ENCODE measurements at regions not wholly inside any gene's neighbourhood (a gene's known extent, or its start where the extent isn't known, plus 50 kb on each side); places are given as distances from the start of the nearest gene placed in this dataset.

- TF ChIP-seq CTCF (IDR thresholded peaks at IDR 0.05 in 8 of 11, conservative IDR thresholded peaks at IDR 0.05 in 3 of 11) (no peak), POLR2A (IDR thresholded peaks at IDR 0.05) (no peak), POLR2AphosphoS5 (IDR thresholded peaks at IDR 0.05) (no peak)
These were observed 508.8 kb downstream of the PLPP3 start for GRCh38 chr1:56070601-56071000.
